Lower leg skin (tissue), 4 donors: ENCODE measurements at regions not wholly inside any gene's neighbourhood (a gene's known extent, or its start where the extent isn't known, plus 50 kb on each side); places are given as distances from the start of the nearest gene placed in this dataset.
"Not testable (repeated sequence)": the region's sequence is repeated elsewhere in the genome, so short reads cannot be mapped to it uniquely, and the experiment has no call there.

Source experiments
- DNase-seq, 2 donors: peaks; one replicate each; pipeline ENCODE4 v3.0.0-alpha.2; 2019; ENCODE audit warnings: low spot score in 2 of 2
- H3K4me3 ChIP-seq: fragments of 200-600 bp; sonication (generic); 2 replicates; pipeline ENCODE4 v1.5.1; 2017; ENCODE audit warnings: mild to moderate bottlenecking, low read depth; ENCODE audit not compliant: poor library complexity, severe bottlenecking
- POLR2A ChIP-seq, 2 donors: fragments of 450-650 bp; IDR thresholded peaks; one replicate each; pipeline ENCODE4 v1.6.1; 2016 to 2017; ENCODE audit warnings: antibody characterized with exemption in 2 of 2, mild to moderate bottlenecking in 1 of 2, moderate library complexity in 1 of 2
- WGBS, 2 donors: methylation state at CpG; one replicate each; pipeline ENCODE4 v1.1.5; 2018; 5-methylcytosine and 5-hydroxymethylcytosine counted together
- intact Hi-C: fragments of 100-400 bp; cut with DNase I; formaldehyde crosslinking; loops from one replicate; pipeline ENCODE4 v1.15.0; 2023; ENCODE audit warnings: low total_unique reads
- TF ChIP-seq, protein P1 (sequence below), 3 donors: fragments of 450-650 bp; IDR thresholded peaks; one replicate each; pipeline ENCODE4 v1.5.1; 2016; ENCODE audit warnings: antibody characterized with exemption in 3 of 3, mild to moderate bottlenecking in 3 of 3, moderate library complexity in 2 of 3

GRCh38 chr2:138879931-138880330 lies 99.7 kb upstream of the NXPH2 start:
- WGBS, 2 donors: 89 to 92% methylated on average over 2 of the region's 2 CpGs
- intact Hi-C loops: no loop called here
- DNase-seq: no peak
- TF ChIP-seq POLR2A (IDR thresholded peaks at IDR 0.05): no peak
- TF ChIP-seq, protein P1, sequence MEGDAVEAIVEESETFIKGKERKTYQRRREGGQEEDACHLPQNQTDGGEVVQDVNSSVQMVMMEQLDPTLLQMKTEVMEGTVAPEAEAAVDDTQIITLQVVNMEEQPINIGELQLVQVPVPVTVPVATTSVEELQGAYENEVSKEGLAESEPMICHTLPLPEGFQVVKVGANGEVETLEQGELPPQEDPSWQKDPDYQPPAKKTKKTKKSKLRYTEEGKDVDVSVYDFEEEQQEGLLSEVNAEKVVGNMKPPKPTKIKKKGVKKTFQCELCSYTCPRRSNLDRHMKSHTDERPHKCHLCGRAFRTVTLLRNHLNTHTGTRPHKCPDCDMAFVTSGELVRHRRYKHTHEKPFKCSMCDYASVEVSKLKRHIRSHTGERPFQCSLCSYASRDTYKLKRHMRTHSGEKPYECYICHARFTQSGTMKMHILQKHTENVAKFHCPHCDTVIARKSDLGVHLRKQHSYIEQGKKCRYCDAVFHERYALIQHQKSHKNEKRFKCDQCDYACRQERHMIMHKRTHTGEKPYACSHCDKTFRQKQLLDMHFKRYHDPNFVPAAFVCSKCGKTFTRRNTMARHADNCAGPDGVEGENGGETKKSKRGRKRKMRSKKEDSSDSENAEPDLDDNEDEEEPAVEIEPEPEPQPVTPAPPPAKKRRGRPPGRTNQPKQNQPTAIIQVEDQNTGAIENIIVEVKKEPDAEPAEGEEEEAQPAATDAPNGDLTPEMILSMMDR (IDR thresholded peaks at IDR 0.05): no peak
- no peak overlapping the region for H3K4me3 ChIP-seq

GRCh38 chr2:138877421-138877820 lies 97.2 kb upstream of the NXPH2 start:
- 76 to 88% methylated on average over 3 of the region's 3 CpGs for WGBS, 2 donors
- TF ChIP-seq POLR2A (IDR thresholded peaks at IDR 0.05): no peak
- TF ChIP-seq, protein P1 (IDR thresholded peaks at IDR 0.05): no peak
- H3K4me3 ChIP-seq: no peak overlapping the region
- intact Hi-C loops: no loop called here
- no peak for DNase-seq

GRCh38 chr2:138874251-138874650 lies 94.1 kb upstream of the NXPH2 start:
- intact Hi-C loops: no loop called here
- no peak for TF ChIP-seq POLR2A (IDR thresholded peaks at IDR 0.05)
- TF ChIP-seq, protein P1 (IDR thresholded peaks at IDR 0.05): no peak
- DNase-seq: no peak
- H3K4me3 ChIP-seq: no peak overlapping the region
- 86 to 95% methylated on average over 1 of the region's 1 CpG for WGBS, 2 donors

- intact Hi-C loops: not testable (repeated sequence)
Observed at GRCh38 chr2:138872116-138872515, 91.9 kb upstream of the NXPH2 start.

GRCh38 chr2:138871312-138871711 lies 91.1 kb upstream of the NXPH2 start:
- TF ChIP-seq POLR2A (IDR thresholded peaks at IDR 0.05): no peak
- TF ChIP-seq, protein P1 (IDR thresholded peaks at IDR 0.05): no peak
- 84 to 89% methylated on average over 1 of the region's 1 CpG for WGBS, 2 donors
- intact Hi-C loops: no loop called here
- no peak for DNase-seq
- no peak overlapping the region for H3K4me3 ChIP-seq

More at GRCh38 chr2:138872116-138872515, 91.9 kb upstream of the NXPH2 start:
- WGBS, 2 donors: 83 to 89% methylated on average over 9 to 10 of the region's 10 CpGs
- DNase-seq, H3K4me3 ChIP-seq: not testable (repeated sequence)

GRCh38 chr2:138867341-138867740 lies 87.2 kb upstream of the NXPH2 start:
- intact Hi-C loops: no loop called here
- no peak overlapping the region for H3K4me3 ChIP-seq
- WGBS, 2 donors: 95 to 97% methylated on average over 1 of the region's 1 CpG
- no peak for DNase-seq
- TF ChIP-seq, protein P1 (IDR thresholded peaks at IDR 0.05): no peak
- no peak for TF ChIP-seq POLR2A (IDR thresholded peaks at IDR 0.05)
